ENCODE measurements at regions not wholly inside any gene's neighbourhood (a gene's known extent, or its start where the extent isn't known, plus 50 kb on each side); places are given as distances from the start of the nearest gene placed in this dataset.

DNA sequence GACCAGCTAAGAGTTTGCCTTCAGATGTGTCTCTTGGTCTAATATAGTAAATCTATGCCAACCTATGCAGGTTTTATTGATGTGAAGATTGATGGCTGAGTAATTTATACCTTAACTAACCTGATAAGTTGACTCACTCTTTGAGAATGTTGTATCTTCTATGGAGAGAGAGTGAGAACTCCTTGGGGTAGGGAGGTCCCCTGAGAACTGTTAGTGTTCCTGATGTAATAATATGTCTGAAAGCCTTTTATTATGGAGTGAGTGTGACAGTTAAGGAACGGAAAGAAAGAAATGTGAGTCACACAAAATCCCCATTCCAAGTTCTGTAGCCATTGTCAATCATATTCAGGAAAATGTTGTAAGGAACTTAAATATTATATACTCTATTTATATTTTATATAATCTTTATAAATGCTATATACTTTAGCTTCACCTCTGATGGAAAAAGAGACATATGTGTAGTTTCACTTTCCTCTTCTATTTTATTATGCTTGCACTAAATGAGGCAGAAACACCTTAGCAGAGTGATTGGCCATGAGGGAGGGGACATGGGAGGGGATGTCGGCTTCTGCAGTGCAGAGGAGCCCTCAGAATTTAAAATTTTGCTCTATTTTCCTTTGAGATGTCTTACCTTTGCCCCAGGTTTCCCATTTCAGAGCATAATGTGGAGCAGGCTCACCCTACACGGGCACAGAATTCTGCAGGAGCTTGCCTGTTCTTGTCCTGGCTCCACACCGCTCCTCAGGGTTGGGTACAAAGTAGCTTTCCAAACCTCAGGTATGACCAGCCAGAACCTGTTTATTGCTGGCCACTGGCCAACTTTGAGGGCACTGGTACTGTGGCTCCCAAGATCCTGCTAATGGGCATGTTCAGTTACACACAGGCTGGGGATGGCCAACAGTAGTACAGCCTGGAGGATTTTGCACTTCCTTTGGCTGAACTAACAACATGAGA, 57.7 kb downstream of the ARF6 start:
- no peaks in the 10 kb centered on the region for H3K79me2 ChIP-seq (ENCODE audit: insufficient read depth, low read depth, low read length)
- TF ChIP-seq, protein P1, sequence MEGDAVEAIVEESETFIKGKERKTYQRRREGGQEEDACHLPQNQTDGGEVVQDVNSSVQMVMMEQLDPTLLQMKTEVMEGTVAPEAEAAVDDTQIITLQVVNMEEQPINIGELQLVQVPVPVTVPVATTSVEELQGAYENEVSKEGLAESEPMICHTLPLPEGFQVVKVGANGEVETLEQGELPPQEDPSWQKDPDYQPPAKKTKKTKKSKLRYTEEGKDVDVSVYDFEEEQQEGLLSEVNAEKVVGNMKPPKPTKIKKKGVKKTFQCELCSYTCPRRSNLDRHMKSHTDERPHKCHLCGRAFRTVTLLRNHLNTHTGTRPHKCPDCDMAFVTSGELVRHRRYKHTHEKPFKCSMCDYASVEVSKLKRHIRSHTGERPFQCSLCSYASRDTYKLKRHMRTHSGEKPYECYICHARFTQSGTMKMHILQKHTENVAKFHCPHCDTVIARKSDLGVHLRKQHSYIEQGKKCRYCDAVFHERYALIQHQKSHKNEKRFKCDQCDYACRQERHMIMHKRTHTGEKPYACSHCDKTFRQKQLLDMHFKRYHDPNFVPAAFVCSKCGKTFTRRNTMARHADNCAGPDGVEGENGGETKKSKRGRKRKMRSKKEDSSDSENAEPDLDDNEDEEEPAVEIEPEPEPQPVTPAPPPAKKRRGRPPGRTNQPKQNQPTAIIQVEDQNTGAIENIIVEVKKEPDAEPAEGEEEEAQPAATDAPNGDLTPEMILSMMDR (conservative IDR thresholded peaks at IDR 0.05; ENCODE audit: low read length) = no peak
- TF ChIP-seq EZH2phosphoT487 (IDR thresholded peaks at IDR 0.05; ENCODE audit: borderline replicate concordance, low read depth, low read length) = no peak
- no peaks in the 10 kb centered on the region for H3K9me2 ChIP-seq (ENCODE audit: insufficient read depth, low read length)
- CTCF ChIA-PET (ENCODE audit: unreplicated experiment) = interaction anchor here (1.2 kb wide), 1 partner anchor 10 kb away, joined by 3 read pairs; no protein-coding TSS in a partner anchor
- no peaks in the 10 kb centered on the region for H3K9me3 ChIP-seq (ENCODE audit: low read length)
- no peak overlapping the region for H3K27ac ChIP-seq (ENCODE audit: low read depth, low read length, poor library complexity, severe bottlenecking)
- no peak overlapping the region for H3K4me3 ChIP-seq (ENCODE audit: low read depth, low read length, poor library complexity, severe bottlenecking)
- intact Hi-C loops (cut with micrococcal nuclease; ENCODE audit: unreplicated experiment) = no loop called here
- no peaks in the 10 kb centered on the region for H3K36me3 ChIP-seq (ENCODE audit: insufficient read depth, low read length)
- BruUV-seq (replicated peaks) = no TSS peak
- H3K4me1 ChIP-seq (ENCODE audit: insufficient read depth, low read length, poor library complexity, severe bottlenecking) = peaks cover 37% of the 10 kb centered on the region
- peak overlapping the region; percentile 16; the same call in 1 of the 2 replicates for H3K4me2 ChIP-seq (ENCODE audit: low read length)
- H4K20me1 ChIP-seq (ENCODE audit: insufficient read depth, low read length) = no peaks in the 10 kb centered on the region
- peak overlapping the region; percentile 64; the same call in 1 of the 2 replicates for H2AFZ ChIP-seq (ENCODE audit: low read length)
- POLR2A ChIA-PET = interaction anchor here (0.8 to 5.4 kb wide), 7 partner anchors 9 to 82 kb away, joined by 3 to 28 read pairs (median 5); no protein-coding TSS in a partner anchor
- no peak for DNase-seq (ENCODE audit: low spot score)

DNA sequence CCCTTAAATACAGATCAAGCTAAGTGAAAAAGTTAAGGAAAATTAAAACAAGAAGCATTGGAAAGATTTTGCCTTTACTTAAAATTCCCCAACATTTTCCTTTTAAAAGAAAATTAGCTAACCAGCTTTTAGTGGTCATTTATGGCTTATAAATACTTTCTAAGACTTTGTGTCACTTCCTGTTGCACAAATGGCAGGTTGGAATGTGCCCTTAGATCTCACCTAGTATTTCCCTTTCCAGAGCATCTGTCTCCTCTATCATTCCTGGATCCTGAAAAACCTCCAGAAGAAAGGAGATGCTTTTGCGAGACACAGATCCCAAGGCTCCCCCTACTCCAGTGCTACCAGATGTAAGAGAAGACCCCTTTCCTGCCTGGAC, 58.3 kb downstream of the ARF6 start:
- Histone ChIP-seq H2AFZ (ENCODE audit: low read length) (peak overlapping the region; percentile 64; the same call in 1 of the 2 replicates), H3K36me3 (ENCODE audit: insufficient read depth, low read length) (no peaks in the 10 kb centered on the region), H3K4me3 (ENCODE audit: low read depth, low read length, poor library complexity, severe bottlenecking) (no peak overlapping the region), H3K9me3 (ENCODE audit: low read length) (no peaks in the 10 kb centered on the region), H4K20me1 (ENCODE audit: insufficient read depth, low read length) (no peaks in the 10 kb centered on the region), H3K27ac (ENCODE audit: low read depth, low read length, poor library complexity, severe bottlenecking) (no peak overlapping the region), H3K4me1 (ENCODE audit: insufficient read depth, low read length, poor library complexity, severe bottlenecking) (peaks cover 30% of the 10 kb centered on the region), H3K4me2 (ENCODE audit: low read length) (no peak overlapping the region; the same call in 1 of the 2 replicates), H3K9me2 (ENCODE audit: insufficient read depth, low read length) (no peaks in the 10 kb centered on the region), H3K79me2 (ENCODE audit: insufficient read depth, low read depth, low read length) (no peaks in the 10 kb centered on the region)
- no peak for DNase-seq (ENCODE audit: low spot score)
- intact Hi-C loops (cut with micrococcal nuclease; ENCODE audit: unreplicated experiment) = no loop called here
- TF ChIP-seq, protein P1 (conservative IDR thresholded peaks at IDR 0.05; ENCODE audit: low read length) = no peak
- no peak for TF ChIP-seq EZH2phosphoT487 (IDR thresholded peaks at IDR 0.05; ENCODE audit: borderline replicate concordance, low read depth, low read length)
- POLR2A ChIA-PET = interaction anchor here (0.6 to 5.4 kb wide), 5 partner anchors 8 to 71 kb away, joined by 3 to 28 read pairs (median 7); no protein-coding TSS in a partner anchor
- CTCF ChIA-PET (ENCODE audit: unreplicated experiment) = interaction anchor here (1.2 kb wide), 1 partner anchor 11 kb away, joined by 3 read pairs; no protein-coding TSS in a partner anchor
- BruUV-seq (replicated peaks) = no TSS peak
